GM23338 (cell line): ENCODE measurements at regions not wholly inside any gene's neighbourhood (a gene's known extent, or its start where the extent isn't known, plus 50 kb on each side); places are given as distances from the start of the nearest gene placed in this dataset.

ENCODE experiments used
- ATAC-seq: fragments of 200-7000 bp; cut with Tn5 transposase; 3 replicates; pipeline ENCODE4 v1.9.1; 2020
- DNase-seq: peaks from one replicate; pipeline ENCODE4 v3.0.0-alpha.2; 2015; ENCODE audit warnings: low spot score
- H2AFZ ChIP-seq: fragments of 200-600 bp; sonication (generic); 2 replicates; pipeline ENCODE4 v1.8.0; 2016; ENCODE audit warnings: antibody characterized with exemption, mild to moderate bottlenecking, moderate library complexity
- H3F3A ChIP-seq: fragments of 200-600 bp; sonication (generic); replicated peaks from 2 replicates; pipeline ENCODE4 v1.8.0; 2017; ENCODE audit warnings: antibody characterized with exemption, mixed run types, low read depth
- H3K27ac ChIP-seq: fragments of 200-600 bp; sonication (generic); 2 replicates; pipeline ENCODE4 v1.6.1; 2016; ENCODE audit warnings: low read depth
- H3K27me3 ChIP-seq: fragments of 200-600 bp; sonication (generic); 2 replicates; pipeline ENCODE4 v1.8.0; 2016; ENCODE audit warnings: mild to moderate bottlenecking, mixed run types, moderate library complexity; ENCODE audit not compliant: insufficient read depth
- H3K36me3 ChIP-seq: fragments of 200-600 bp; sonication (generic); 2 replicates; pipeline ENCODE4 v1.8.0; 2016; ENCODE audit warnings: mild to moderate bottlenecking; ENCODE audit not compliant: insufficient read depth
- H3K4me1 ChIP-seq: fragments of 200-600 bp; sonication (generic); 2 replicates; pipeline ENCODE4 v1.8.0; 2016; ENCODE audit warnings: mild to moderate bottlenecking, moderate library complexity; ENCODE audit not compliant: insufficient read depth
- H3K4me2 ChIP-seq: fragments of 200-600 bp; sonication (generic); 2 replicates; pipeline ENCODE4 v1.7.1; 2017; ENCODE audit warnings: mixed run types
- H3K4me3 ChIP-seq: fragments of 200-600 bp; sonication (generic); 2 replicates; pipeline ENCODE4 v1.6.1; 2016; ENCODE audit warnings: mixed run types
- H3K79me2 ChIP-seq: fragments of 200-600 bp; sonication (generic); replicated peaks from 2 replicates; pipeline ENCODE4 v1.8.0; 2017; ENCODE audit warnings: mild to moderate bottlenecking; ENCODE audit not compliant: insufficient read depth
- H3K9me2 ChIP-seq: fragments of 200-600 bp; sonication (generic); 2 replicates; pipeline ENCODE4 v1.8.0; 2017; ENCODE audit not compliant: insufficient read depth
- H4K20me1 ChIP-seq: fragments of 200-600 bp; sonication (generic); replicated peaks from 2 replicates; pipeline ENCODE4 v1.8.0; 2017; ENCODE audit warnings: mild to moderate bottlenecking; ENCODE audit not compliant: insufficient read depth
- H3K27ac Mint-ChIP-seq: 2 replicates; pipeline ENCODE4 v1.8.0; 2020; ENCODE audit warnings: inconsistent platforms, mild to moderate bottlenecking, moderate library complexity, mixed read lengths
- H3K27me3 Mint-ChIP-seq: 3 replicates; pipeline ENCODE4 v1.8.0; 2022; ENCODE audit warnings: low read depth, mild to moderate bottlenecking, moderate library complexity, mixed read lengths, inconsistent platforms; ENCODE audit not compliant: insufficient read depth, poor library complexity
- H3K36me3 Mint-ChIP-seq: 3 replicates; pipeline ENCODE4 v1.8.0; 2021; ENCODE audit warnings: low read depth, mild to moderate bottlenecking, inconsistent platforms, moderate library complexity, mixed read lengths
- H3K4me1 Mint-ChIP-seq: 3 replicates; pipeline ENCODE4 v1.8.0; 2020; ENCODE audit warnings: mild to moderate bottlenecking, inconsistent platforms, mixed read lengths
- H3K4me3 Mint-ChIP-seq: 3 replicates; pipeline ENCODE4 v1.8.0; 2021; ENCODE audit warnings: moderate library complexity, mild to moderate bottlenecking, inconsistent platforms, mixed read lengths
- H3K9me3 Mint-ChIP-seq: 3 replicates; pipeline ENCODE4 v1.8.0; 2020; ENCODE audit warnings: moderate library complexity, mild to moderate bottlenecking, inconsistent platforms, mixed read lengths
- CREB1 ChIP-seq: fragments of 250-450 bp; sonication (Bioruptor Pico); IDR thresholded peaks from 2 replicates; pipeline ENCODE4 v1.5.0; 2020; ENCODE audit warnings: low read depth, mild to moderate bottlenecking, moderate library complexity
- EZH2 ChIP-seq: fragments of 200-600 bp; sonication (generic); IDR thresholded peaks from one replicate; pipeline ENCODE4 v1.8.0; 2017; ENCODE audit warnings: antibody characterized with exemption, mild to moderate bottlenecking, low read depth; ENCODE audit not compliant: unreplicated experiment
- EZH2phosphoT487 ChIP-seq: fragments of 200-600 bp; sonication (generic); IDR thresholded peaks from one replicate; pipeline ENCODE4 v1.8.1; 2018; ENCODE audit warnings: antibody characterized with exemption; ENCODE audit not compliant: unreplicated experiment
- JUNB ChIP-seq: IDR thresholded peaks from one replicate; pipeline ENCODE4 v1.6.1; 2016; ENCODE audit warnings: antibody characterized with exemption; ENCODE audit not compliant: unreplicated experiment
- NANOG ChIP-seq: IDR thresholded peaks from 2 replicates; pipeline ENCODE4 v1.6.1; 2016; ENCODE audit warnings: antibody characterized with exemption, borderline replicate concordance
- POLR2AphosphoS5 ChIP-seq: IDR thresholded peaks from 2 replicates; pipeline ENCODE4 v1.6.1; 2016; ENCODE audit warnings: antibody characterized with exemption, low read depth
- STAT1 ChIP-seq: IDR thresholded peaks from one replicate; pipeline ENCODE4 v1.6.1; 2016; ENCODE audit warnings: antibody characterized with exemption; ENCODE audit not compliant: unreplicated experiment
- ZNF114 ChIP-seq: fragments of 250-450 bp; sonication (Bioruptor Pico); IDR thresholded peaks from 2 replicates; pipeline ENCODE4 v1.5.0; 2020; ENCODE audit warnings: mild to moderate bottlenecking, moderate library complexity
- ZNF331 ChIP-seq: fragments of 250-450 bp; sonication (Bioruptor Pico); IDR thresholded peaks from 2 replicates; pipeline ENCODE4 v1.5.0; 2020; ENCODE audit warnings: low read depth, mild to moderate bottlenecking, moderate library complexity
- TF ChIP-seq, protein P1 (sequence below): fragments of 250-450 bp; sonication (Bioruptor Pico); IDR thresholded peaks from 2 replicates; pipeline ENCODE4 v1.5.0; 2020; ENCODE audit warnings: mild to moderate bottlenecking, moderate library complexity
- TF ChIP-seq, protein P2 (sequence below), 2 experiments: fragments of 200-600 bp in 1 of 2; sonication (generic) in 1 of 2; conservative IDR thresholded peaks; 2 replicates each; pipeline versions ENCODE4 v1.5.1 to v1.6.1; 2016 to 2017; ENCODE audit warnings: antibody characterized with exemption in 2 of 2, low read depth in 2 of 2, mild to moderate bottlenecking in 2 of 2, moderate library complexity in 1 of 2
- TF ChIP-seq, protein P3 (sequence below): IDR thresholded peaks from one replicate; pipeline ENCODE4 v1.6.1; 2018; ENCODE audit warnings: antibody characterized with exemption; ENCODE audit not compliant: unreplicated experiment
- TF ChIP-seq, protein P4 (sequence below): IDR thresholded peaks from 2 replicates; pipeline ENCODE4 v1.6.1; 2016; ENCODE audit warnings: antibody characterized with exemption

DNA sequence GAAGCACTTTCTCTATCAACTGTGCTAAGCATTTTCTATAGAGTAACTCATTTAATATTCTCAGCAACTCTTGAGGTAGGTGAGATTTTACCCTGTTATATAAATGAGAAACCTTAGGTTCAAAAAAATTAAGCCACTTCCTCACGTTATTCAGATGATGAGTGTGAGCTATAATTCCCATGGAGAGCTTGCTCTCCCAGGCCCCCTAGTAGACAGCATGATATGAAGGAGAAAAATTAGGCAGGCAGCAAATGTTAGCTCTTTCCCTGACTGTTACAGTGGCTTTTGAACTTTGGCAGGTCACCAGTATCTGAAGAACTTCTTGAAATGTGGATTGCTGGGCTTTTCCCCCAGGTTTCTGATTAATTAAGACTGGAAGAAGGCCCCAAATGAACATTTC is 753.1 kb downstream of the NCAM2 start:
- Histone ChIP-seq H3K9me2 (no peaks in the 10 kb centered on the region), H3K4me2 (no peak overlapping the region), H3K27ac (no peak overlapping the region), H2AFZ (no peak overlapping the region), H3K36me3 (no peaks in the 10 kb centered on the region), H3K79me2 (no peaks in the 10 kb centered on the region), H3K4me1 (no peaks in the 10 kb centered on the region), H3F3A (no peaks in the 10 kb centered on the region), H3K27me3 (no peaks in the 10 kb centered on the region), H3K4me3 (no peak overlapping the region), H4K20me1 (no peaks in the 10 kb centered on the region)
- ATAC-seq: no peak
- no peak for DNase-seq
- Mint-ChIP-seq H3K27ac (no peak overlapping the region), H3K27me3 (no peaks in the 10 kb centered on the region), H3K9me3 (peaks cover 5% of the 10 kb centered on the region; the same call in 1 of the 3 replicates), H3K36me3 (peaks cover 3% of the 10 kb centered on the region; the same call in 1 of the 3 replicates), H3K4me3 (no peak overlapping the region), H3K4me1 (no peaks in the 10 kb centered on the region; the same call in 2 of the 3 replicates)
- no peak for TF ChIP-seq EZH2
- no peak for TF ChIP-seq EZH2phosphoT487
- TF ChIP-seq POLR2AphosphoS5: no peak
- TF ChIP-seq, protein P1, sequence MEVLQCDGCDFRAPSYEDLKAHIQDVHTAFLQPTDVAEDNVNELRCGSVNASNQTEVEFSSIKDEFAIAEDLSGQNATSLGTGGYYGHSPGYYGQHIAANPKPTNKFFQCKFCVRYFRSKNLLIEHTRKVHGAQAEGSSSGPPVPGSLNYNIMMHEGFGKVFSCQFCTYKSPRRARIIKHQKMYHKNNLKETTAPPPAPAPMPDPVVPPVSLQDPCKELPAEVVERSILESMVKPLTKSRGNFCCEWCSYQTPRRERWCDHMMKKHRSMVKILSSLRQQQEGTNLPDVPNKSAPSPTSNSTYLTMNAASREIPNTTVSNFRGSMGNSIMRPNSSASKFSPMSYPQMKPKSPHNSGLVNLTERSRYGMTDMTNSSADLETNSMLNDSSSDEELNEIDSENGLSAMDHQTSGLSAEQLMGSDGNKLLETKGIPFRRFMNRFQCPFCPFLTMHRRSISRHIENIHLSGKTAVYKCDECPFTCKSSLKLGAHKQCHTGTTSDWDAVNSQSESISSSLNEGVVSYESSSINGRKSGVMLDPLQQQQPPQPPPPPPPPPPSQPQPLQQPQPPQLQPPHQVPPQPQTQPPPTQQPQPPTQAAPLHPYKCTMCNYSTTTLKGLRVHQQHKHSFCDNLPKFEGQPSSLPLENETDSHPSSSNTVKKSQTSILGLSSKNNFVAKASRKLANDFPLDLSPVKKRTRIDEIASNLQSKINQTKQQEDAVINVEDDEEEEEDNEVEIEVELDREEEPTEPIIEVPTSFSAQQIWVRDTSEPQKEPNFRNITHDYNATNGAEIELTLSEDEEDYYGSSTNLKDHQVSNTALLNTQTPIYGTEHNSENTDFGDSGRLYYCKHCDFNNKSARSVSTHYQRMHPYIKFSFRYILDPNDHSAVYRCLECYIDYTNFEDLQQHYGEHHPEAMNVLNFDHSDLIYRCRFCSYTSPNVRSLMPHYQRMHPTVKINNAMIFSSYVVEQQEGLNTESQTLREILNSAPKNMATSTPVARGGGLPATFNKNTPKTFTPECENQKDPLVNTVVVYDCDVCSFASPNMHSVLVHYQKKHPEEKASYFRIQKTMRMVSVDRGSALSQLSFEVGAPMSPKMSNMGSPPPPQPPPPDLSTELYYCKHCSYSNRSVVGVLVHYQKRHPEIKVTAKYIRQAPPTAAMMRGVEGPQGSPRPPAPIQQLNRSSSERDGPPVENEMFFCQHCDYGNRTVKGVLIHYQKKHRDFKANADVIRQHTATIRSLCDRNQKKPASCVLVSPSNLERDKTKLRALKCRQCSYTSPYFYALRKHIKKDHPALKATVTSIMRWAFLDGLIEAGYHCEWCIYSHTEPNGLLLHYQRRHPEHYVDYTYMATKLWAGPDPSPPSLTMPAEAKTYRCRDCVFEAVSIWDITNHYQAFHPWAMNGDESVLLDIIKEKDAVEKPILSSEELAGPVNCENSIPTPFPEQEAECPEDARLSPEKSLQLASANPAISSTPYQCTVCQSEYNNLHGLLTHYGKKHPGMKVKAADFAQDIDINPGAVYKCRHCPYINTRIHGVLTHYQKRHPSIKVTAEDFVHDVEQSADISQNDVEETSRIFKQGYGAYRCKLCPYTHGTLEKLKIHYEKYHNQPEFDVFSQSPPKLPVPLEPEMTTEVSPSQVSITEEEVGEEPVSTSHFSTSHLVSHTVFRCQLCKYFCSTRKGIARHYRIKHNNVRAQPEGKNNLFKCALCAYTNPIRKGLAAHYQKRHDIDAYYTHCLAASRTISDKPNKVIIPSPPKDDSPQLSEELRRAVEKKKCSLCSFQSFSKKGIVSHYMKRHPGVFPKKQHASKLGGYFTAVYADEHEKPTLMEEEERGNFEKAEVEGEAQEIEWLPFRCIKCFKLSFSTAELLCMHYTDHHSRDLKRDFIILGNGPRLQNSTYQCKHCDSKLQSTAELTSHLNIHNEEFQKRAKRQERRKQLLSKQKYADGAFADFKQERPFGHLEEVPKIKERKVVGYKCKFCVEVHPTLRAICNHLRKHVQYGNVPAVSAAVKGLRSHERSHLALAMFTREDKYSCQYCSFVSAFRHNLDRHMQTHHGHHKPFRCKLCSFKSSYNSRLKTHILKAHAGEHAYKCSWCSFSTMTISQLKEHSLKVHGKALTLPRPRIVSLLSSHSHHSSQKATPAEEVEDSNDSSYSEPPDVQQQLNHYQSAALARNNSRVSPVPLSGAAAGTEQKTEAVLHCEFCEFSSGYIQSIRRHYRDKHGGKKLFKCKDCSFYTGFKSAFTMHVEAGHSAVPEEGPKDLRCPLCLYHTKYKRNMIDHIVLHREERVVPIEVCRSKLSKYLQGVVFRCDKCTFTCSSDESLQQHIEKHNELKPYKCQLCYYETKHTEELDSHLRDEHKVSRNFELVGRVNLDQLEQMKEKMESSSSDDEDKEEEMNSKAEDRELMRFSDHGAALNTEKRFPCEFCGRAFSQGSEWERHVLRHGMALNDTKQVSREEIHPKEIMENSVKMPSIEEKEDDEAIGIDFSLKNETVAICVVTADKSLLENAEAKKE (CRISPR knock-in tag): no peak
- no peak for TF ChIP-seq JUNB
- no peak for TF ChIP-seq ZNF114 (CRISPR knock-in tag)
- no peak for TF ChIP-seq ZNF331 (CRISPR knock-in tag)
- TF ChIP-seq, protein P2, sequence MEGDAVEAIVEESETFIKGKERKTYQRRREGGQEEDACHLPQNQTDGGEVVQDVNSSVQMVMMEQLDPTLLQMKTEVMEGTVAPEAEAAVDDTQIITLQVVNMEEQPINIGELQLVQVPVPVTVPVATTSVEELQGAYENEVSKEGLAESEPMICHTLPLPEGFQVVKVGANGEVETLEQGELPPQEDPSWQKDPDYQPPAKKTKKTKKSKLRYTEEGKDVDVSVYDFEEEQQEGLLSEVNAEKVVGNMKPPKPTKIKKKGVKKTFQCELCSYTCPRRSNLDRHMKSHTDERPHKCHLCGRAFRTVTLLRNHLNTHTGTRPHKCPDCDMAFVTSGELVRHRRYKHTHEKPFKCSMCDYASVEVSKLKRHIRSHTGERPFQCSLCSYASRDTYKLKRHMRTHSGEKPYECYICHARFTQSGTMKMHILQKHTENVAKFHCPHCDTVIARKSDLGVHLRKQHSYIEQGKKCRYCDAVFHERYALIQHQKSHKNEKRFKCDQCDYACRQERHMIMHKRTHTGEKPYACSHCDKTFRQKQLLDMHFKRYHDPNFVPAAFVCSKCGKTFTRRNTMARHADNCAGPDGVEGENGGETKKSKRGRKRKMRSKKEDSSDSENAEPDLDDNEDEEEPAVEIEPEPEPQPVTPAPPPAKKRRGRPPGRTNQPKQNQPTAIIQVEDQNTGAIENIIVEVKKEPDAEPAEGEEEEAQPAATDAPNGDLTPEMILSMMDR (conservative IDR thresholded peaks at IDR 0.05; ENCODE audit: low read depth in 2 of 2): no peak
- TF ChIP-seq, protein P3, sequence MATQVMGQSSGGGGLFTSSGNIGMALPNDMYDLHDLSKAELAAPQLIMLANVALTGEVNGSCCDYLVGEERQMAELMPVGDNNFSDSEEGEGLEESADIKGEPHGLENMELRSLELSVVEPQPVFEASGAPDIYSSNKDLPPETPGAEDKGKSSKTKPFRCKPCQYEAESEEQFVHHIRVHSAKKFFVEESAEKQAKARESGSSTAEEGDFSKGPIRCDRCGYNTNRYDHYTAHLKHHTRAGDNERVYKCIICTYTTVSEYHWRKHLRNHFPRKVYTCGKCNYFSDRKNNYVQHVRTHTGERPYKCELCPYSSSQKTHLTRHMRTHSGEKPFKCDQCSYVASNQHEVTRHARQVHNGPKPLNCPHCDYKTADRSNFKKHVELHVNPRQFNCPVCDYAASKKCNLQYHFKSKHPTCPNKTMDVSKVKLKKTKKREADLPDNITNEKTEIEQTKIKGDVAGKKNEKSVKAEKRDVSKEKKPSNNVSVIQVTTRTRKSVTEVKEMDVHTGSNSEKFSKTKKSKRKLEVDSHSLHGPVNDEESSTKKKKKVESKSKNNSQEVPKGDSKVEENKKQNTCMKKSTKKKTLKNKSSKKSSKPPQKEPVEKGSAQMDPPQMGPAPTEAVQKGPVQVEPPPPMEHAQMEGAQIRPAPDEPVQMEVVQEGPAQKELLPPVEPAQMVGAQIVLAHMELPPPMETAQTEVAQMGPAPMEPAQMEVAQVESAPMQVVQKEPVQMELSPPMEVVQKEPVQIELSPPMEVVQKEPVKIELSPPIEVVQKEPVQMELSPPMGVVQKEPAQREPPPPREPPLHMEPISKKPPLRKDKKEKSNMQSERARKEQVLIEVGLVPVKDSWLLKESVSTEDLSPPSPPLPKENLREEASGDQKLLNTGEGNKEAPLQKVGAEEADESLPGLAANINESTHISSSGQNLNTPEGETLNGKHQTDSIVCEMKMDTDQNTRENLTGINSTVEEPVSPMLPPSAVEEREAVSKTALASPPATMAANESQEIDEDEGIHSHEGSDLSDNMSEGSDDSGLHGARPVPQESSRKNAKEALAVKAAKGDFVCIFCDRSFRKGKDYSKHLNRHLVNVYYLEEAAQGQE: no peak
- TF ChIP-seq, protein P4, sequence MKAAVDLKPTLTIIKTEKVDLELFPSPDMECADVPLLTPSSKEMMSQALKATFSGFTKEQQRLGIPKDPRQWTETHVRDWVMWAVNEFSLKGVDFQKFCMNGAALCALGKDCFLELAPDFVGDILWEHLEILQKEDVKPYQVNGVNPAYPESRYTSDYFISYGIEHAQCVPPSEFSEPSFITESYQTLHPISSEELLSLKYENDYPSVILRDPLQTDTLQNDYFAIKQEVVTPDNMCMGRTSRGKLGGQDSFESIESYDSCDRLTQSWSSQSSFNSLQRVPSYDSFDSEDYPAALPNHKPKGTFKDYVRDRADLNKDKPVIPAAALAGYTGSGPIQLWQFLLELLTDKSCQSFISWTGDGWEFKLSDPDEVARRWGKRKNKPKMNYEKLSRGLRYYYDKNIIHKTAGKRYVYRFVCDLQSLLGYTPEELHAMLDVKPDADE: no peak
- no peak for TF ChIP-seq CREB1
- no peak for TF ChIP-seq STAT1
- TF ChIP-seq NANOG: no peak
